H7 (cell line): ENCODE measurements at regions not wholly inside any gene's neighbourhood (a gene's known extent, or its start where the extent isn't known, plus 50 kb on each side); places are given as distances from the start of the nearest gene placed in this dataset.
"Not testable (repeated sequence)": the region's sequence is repeated elsewhere in the genome, so short reads cannot be mapped to it uniquely, and the experiment has no call there.

Experiments
- DNase-seq: peaks from one replicate; pipeline ENCODE4 v3.0.0; 2012
- H3K27me3 ChIP-seq: 2 replicates; pipeline ENCODE4 v1.6.0; 2011; ENCODE audit warnings: mild to moderate bottlenecking, low read length; ENCODE audit not compliant: control insufficient read depth, insufficient read depth
- H3K36me3 ChIP-seq: replicated peaks from 2 replicates; pipeline ENCODE4 v1.5.1; 2011; ENCODE audit warnings: low read length; ENCODE audit not compliant: control insufficient read depth, insufficient read depth
- H3K4me3 ChIP-seq: 2 replicates; pipeline ENCODE4 v1.5.1; 2011; ENCODE audit warnings: low read depth, mild to moderate bottlenecking, control low read depth, low read length, moderate library complexity; ENCODE audit not compliant: insufficient read depth

- no peak for DNase-seq
- Histone ChIP-seq H3K36me3 (no peaks in the 10 kb centered on the region), H3K4me3 (no peak overlapping the region), H3K27me3 (no peaks in the 10 kb centered on the region)
These were observed 275.7 kb upstream of the DAB2 start for GRCh38 chr5:39700523-39700922.

GRCh38 chr5:39698838-39699560 is 274.2 kb upstream of the DAB2 start:
- no peak for DNase-seq
- Histone ChIP-seq H3K36me3 (no peaks in the 10 kb centered on the region), H3K4me3 (no peak overlapping the region), H3K27me3 (no peaks in the 10 kb centered on the region)

- no peaks in the 10 kb centered on the region for H3K36me3 ChIP-seq
- H3K27me3 ChIP-seq: no peaks in the 10 kb centered on the region
- DNase-seq: no peak
- H3K4me3 ChIP-seq: no peak overlapping the region
These were observed 273.1 kb upstream of the DAB2 start for GRCh38 chr5:39697881-39698280.

GRCh38 chr5:39696672-39697398 is 272.1 kb upstream of the DAB2 start:
- no peak for DNase-seq
- Histone ChIP-seq H3K36me3 (no peaks in the 10 kb centered on the region), H3K27me3 (no peaks in the 10 kb centered on the region), H3K4me3 (no peak overlapping the region)

GRCh38 chr5:39691993-39692392 is 267.2 kb upstream of the DAB2 start:
- no peak for DNase-seq

GRCh38 chr5:39691136-39691535 is 266.4 kb upstream of the DAB2 start:
- Histone ChIP-seq H3K27me3 (no peaks in the 10 kb centered on the region), H3K4me3 (no peak overlapping the region), H3K36me3 (no peaks in the 10 kb centered on the region)
- DNase-seq: no peak

More at GRCh38 chr5:39691993-39692392, 267.2 kb upstream of the DAB2 start:
- H3K4me3 ChIP-seq: no peak overlapping the region
- H3K36me3 ChIP-seq: no peaks in the 10 kb centered on the region
- H3K27me3 ChIP-seq: no peaks in the 10 kb centered on the region

- H3K27me3 ChIP-seq: no peaks in the 10 kb centered on the region
- DNase-seq: no peak
- H3K36me3 ChIP-seq: no peaks in the 10 kb centered on the region
- no peak overlapping the region for H3K4me3 ChIP-seq
These were observed 265.1 kb upstream of the DAB2 start for GRCh38 chr5:39689919-39690318.

GRCh38 chr5:39687924-39688323 is 263.1 kb upstream of the DAB2 start:
- not testable (repeated sequence) for H3K4me3 ChIP-seq, H3K27me3 ChIP-seq, H3K36me3 ChIP-seq, DNase-seq

GRCh38 chr5:39680213-39680612 is 255.4 kb upstream of the DAB2 start:
- Histone ChIP-seq H3K36me3 (no peaks in the 10 kb centered on the region), H3K27me3 (no peaks in the 10 kb centered on the region), H3K4me3 (no peak overlapping the region)
- DNase-seq: no peak

GRCh38 chr5:39678534-39678933 is 253.8 kb upstream of the DAB2 start:
- DNase-seq: no peak
- Histone ChIP-seq H3K36me3 (no peaks in the 10 kb centered on the region), H3K27me3 (no peaks in the 10 kb centered on the region), H3K4me3 (no peak overlapping the region)

- no peak overlapping the region for H3K4me3 ChIP-seq
- no peaks in the 10 kb centered on the region for H3K36me3 ChIP-seq
- no peak for DNase-seq
- no peaks in the 10 kb centered on the region for H3K27me3 ChIP-seq
These were observed 250.9 kb upstream of the DAB2 start for GRCh38 chr5:39675676-39676075.

GRCh38 chr5:39674209-39675082 is 249.7 kb upstream of the DAB2 start:
- no peak for DNase-seq
- H3K4me3 ChIP-seq: no peak overlapping the region
- H3K36me3 ChIP-seq: no peaks in the 10 kb centered on the region
- H3K27me3 ChIP-seq: no peaks in the 10 kb centered on the region

- Histone ChIP-seq H3K36me3 (no peaks in the 10 kb centered on the region), H3K4me3 (no peak overlapping the region), H3K27me3 (no peaks in the 10 kb centered on the region)
- DNase-seq: no peak
These were observed 246.8 kb upstream of the DAB2 start for GRCh38 chr5:39671561-39671961.

- no peak for DNase-seq
- Histone ChIP-seq H3K4me3 (no peak overlapping the region), H3K27me3 (no peaks in the 10 kb centered on the region), H3K36me3 (no peaks in the 10 kb centered on the region)
These were observed 246.2 kb upstream of the DAB2 start for GRCh38 chr5:39670955-39671354.

GRCh38 chr5:39670391-39670790 is 245.6 kb upstream of the DAB2 start:
- H3K27me3 ChIP-seq: no peaks in the 10 kb centered on the region
- H3K36me3 ChIP-seq: no peaks in the 10 kb centered on the region
- H3K4me3 ChIP-seq: no peak overlapping the region
- DNase-seq: peak; percentile 20
